ENCODE measurements at regions not wholly inside any gene's neighbourhood (a gene's known extent, or its start where the extent isn't known, plus 50 kb on each side); places are given as distances from the start of the nearest gene placed in this dataset.

DNA sequence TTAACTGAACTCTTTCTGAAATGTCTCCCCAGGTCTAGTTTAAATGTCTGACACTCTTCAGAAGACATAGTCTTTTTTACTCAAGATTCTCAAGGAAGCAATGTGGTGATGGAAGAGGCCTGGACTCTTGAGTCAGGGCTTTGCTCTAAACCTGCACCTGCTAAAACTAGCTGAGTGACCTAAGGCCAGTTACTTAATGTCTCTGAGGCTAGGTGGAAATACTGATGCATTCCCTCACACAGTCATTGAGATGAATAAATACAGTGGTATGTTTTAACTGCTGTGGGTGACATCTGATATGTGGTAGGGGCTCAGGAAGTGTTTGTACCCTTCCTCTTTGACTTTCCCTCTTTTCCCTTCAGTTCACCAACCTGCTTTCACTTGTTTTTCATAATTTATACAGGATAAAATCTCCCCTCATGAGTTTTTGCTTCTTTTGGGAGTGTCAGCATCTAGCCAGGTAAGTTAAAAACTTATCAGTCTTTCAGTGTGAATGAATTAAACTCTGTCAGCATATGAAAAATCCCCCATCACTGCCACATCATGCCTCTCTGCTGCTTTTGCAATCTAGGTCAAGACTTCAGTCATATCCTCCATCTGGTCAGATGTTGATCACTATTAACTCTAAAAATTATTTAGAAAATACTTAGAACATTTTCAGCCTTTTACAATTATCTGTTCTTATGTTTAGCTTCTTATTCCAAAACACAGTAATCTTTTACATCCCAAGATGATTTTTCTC lies 178.7 kb upstream of the TNFAIP3 start:
- peaks cover 0 to 1% (median 0%) of the 10 kb centered on the region in 4 donors for H3K4me1 ChIP-seq (ENCODE audit: control insufficient read depth in 4 of 4, insufficient read depth in 4 of 4, low read length in 3 of 4)
- TF ChIP-seq, protein P1, sequence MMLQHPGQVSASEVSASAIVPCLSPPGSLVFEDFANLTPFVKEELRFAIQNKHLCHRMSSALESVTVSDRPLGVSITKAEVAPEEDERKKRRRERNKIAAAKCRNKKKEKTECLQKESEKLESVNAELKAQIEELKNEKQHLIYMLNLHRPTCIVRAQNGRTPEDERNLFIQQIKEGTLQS (IDR thresholded peaks at IDR 0.05) = no peak
- no peak for TF ChIP-seq NR2F2 (IDR thresholded peaks at IDR 0.05)
- no peak for TF ChIP-seq REST (IDR thresholded peaks at IDR 0.05)
- no peak for TF ChIP-seq SP1 (IDR thresholded peaks at IDR 0.05)
- no peak for TF ChIP-seq EGR1 (IDR thresholded peaks at IDR 0.05; ENCODE audit: low read depth in 2 of 2)
- no peak for TF ChIP-seq GABPA (IDR thresholded peaks at IDR 0.05 in 1 of 2, conservative IDR thresholded peaks at IDR 0.05 in 1 of 2)
- TF ChIP-seq RXRA (IDR thresholded peaks at IDR 0.05) = no peak
- no peak for TF ChIP-seq RAD21 (IDR thresholded peaks at IDR 0.05)
- TF ChIP-seq FOXA1 (IDR thresholded peaks at IDR 0.05) = no peak
- TF ChIP-seq FOXA2 (IDR thresholded peaks at IDR 0.05) = no peak
- TF ChIP-seq TAF1 (conservative IDR thresholded peaks at IDR 0.05) = no peak
- TF ChIP-seq MAX (IDR thresholded peaks at IDR 0.05) = no peak
- no peak for TF ChIP-seq HNF4G (IDR thresholded peaks at IDR 0.05)
- TF ChIP-seq YY1 (IDR thresholded peaks at IDR 0.05) = no peak
- H3K27ac ChIP-seq (ENCODE audit: low read depth in 1 of 2, low read length in 2 of 2) = no peak overlapping the region
- H3K9ac ChIP-seq (ENCODE audit: low read depth in 1 of 2, low read length in 2 of 2) = no peak overlapping the region
- no peaks in the 10 kb centered on the region for H3K36me3 ChIP-seq (ENCODE audit: control insufficient read depth in 4 of 4, insufficient read depth in 3 of 4, low read depth in 1 of 4, low read length in 3 of 4)
- no peaks in the 10 kb centered on the region for H3K9me3 ChIP-seq (ENCODE audit: control insufficient read depth in 4 of 4, low read length in 3 of 4)
- DNase-seq (ENCODE audit: low spot score) = no peak
- H3K27me3 ChIP-seq (ENCODE audit: control insufficient read depth in 4 of 4, insufficient read depth in 4 of 4, low read length in 3 of 4) = no peaks in the 10 kb centered on the region
- no peak overlapping the region for H3K4me3 ChIP-seq (ENCODE audit: low read depth in 1 of 3, low read length in 3 of 3)

DNA sequence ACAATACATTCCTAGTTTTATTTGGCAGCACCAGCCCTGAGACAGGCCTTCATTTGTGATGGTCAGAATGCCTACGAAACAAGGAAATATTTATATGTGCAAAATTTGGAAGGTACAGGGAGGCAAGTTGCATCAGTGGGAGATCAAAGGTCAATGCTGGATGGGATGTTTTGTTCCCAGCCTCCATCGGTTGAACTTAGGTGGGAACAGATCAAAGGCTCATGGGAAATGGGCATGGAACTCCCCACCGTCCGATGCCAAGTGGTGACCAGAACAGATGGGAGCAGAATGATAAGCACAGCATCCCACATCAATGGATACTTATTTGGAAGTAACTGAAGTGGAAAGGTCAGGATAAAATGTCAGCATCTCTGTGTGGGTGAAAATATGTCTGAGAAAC lies 177.7 kb upstream of the TNFAIP3 start:
- Histone ChIP-seq H3K9me3 (ENCODE audit: control insufficient read depth in 4 of 4, low read length in 3 of 4) (no peaks in the 10 kb centered on the region), H3K4me3 (ENCODE audit: low read depth in 1 of 3, low read length in 3 of 3) (no peak overlapping the region), H3K4me1 (ENCODE audit: control insufficient read depth in 4 of 4, insufficient read depth in 4 of 4, low read length in 3 of 4) (peaks cover 0 to 1% (median 0%) of the 10 kb centered on the region in 4 donors), H3K9ac (ENCODE audit: low read depth in 1 of 2, low read length in 2 of 2) (no peak overlapping the region), H3K27me3 (ENCODE audit: control insufficient read depth in 4 of 4, insufficient read depth in 4 of 4, low read length in 3 of 4) (no peaks in the 10 kb centered on the region), H3K36me3 (ENCODE audit: control insufficient read depth in 4 of 4, insufficient read depth in 3 of 4, low read depth in 1 of 4, low read length in 3 of 4) (no peaks in the 10 kb centered on the region), H3K27ac (ENCODE audit: low read depth in 1 of 2, low read length in 2 of 2) (no peak overlapping the region)
- DNase-seq (ENCODE audit: low spot score) = no peak
- 51% methylated on average over 4 of the region's 4 CpGs for WGBS
- TF ChIP-seq, protein P2, sequence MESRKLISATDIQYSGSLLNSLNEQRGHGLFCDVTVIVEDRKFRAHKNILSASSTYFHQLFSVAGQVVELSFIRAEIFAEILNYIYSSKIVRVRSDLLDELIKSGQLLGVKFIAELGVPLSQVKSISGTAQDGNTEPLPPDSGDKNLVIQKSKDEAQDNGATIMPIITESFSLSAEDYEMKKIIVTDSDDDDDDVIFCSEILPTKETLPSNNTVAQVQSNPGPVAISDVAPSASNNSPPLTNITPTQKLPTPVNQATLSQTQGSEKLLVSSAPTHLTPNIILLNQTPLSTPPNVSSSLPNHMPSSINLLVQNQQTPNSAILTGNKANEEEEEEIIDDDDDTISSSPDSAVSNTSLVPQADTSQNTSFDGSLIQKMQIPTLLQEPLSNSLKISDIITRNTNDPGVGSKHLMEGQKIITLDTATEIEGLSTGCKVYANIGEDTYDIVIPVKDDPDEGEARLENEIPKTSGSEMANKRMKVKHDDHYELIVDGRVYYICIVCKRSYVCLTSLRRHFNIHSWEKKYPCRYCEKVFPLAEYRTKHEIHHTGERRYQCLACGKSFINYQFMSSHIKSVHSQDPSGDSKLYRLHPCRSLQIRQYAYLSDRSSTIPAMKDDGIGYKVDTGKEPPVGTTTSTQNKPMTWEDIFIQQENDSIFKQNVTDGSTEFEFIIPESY (IDR thresholded peaks at IDR 0.05) = no peak
- no peak for TF ChIP-seq YY1 (IDR thresholded peaks at IDR 0.05)
- no peak for TF ChIP-seq FOXA2 (IDR thresholded peaks at IDR 0.05)
- TF ChIP-seq HNF4A (conservative IDR thresholded peaks at IDR 0.05) = peak; percentile 58 to 71
- no peak for TF ChIP-seq MAX (IDR thresholded peaks at IDR 0.05)
- peak; percentile 46 for TF ChIP-seq NR2F2 (IDR thresholded peaks at IDR 0.05)
